GOT3 (cell line): ENCODE measurements at regions not wholly inside any gene's neighbourhood (a gene's known extent, or its start where the extent isn't known, plus 50 kb on each side); places are given as distances from the start of the nearest gene placed in this dataset.
"Not testable (repeated sequence)": the region's sequence is repeated elsewhere in the genome, so short reads cannot be mapped to it uniquely, and the experiment has no call there.

Experiments
- DNase-seq: peaks from one replicate; lab custom pipeline; 2025; ENCODE audit warnings: mixed read lengths; lab: John Stamatoyannopoulos, UW

GRCh38 chr5:6076341-6077239, 301.8 kb downstream of the MED10 start:
- no peak for DNase-seq

DNA sequence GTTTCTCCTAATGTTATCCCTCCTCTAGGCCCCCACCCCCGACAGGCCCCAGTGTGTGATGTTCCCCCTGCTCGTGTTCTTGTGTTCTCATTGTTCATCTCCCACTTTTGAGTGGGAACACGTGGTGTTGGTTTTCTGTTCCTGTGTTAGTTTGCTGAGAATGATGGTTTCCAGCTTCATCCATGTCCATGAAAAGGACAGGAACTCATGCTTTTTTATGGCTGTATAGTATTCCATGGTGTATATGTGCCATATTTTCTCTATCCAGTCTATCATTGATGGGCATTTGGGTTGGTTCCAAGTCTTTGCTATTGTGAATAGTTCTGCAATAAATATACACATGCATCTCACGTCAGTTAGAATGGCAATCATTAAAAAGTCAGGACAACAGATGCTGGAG, 305.9 kb downstream of the MED10 start:
- DNase-seq = not testable (repeated sequence)

DNA sequence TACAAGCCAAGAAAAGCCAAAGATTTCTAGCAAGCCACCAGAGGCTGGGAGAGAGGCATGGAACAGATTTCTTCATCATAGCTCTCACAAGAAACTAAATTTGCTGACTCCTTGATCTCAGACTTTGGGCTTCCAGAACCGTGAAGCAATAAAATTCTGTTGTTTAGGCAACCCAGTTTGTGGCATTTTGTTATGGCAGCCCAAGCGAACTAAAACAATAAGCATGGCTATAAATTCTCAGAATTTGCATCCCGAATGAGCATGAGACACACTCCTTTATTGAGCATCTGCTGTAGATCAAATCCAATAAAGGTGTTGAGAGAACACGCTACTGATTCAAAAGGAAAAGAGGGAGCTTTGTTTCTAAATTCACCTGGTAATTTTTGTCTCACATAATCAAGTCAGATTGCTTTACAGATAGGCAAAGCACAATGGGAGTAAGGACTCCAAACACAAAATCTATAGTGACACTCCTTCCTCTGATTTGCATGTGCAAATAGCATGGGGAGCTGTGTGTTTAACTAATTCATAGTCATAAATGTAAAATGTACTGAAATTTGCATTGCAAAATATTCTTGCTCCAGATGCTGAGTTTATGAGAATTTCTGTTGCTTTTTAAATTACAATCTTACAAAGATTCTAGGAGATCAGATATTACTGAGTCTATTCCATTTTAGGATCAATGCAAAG, 308.7 kb downstream of the MED10 start:
- no peak for DNase-seq

DNA sequence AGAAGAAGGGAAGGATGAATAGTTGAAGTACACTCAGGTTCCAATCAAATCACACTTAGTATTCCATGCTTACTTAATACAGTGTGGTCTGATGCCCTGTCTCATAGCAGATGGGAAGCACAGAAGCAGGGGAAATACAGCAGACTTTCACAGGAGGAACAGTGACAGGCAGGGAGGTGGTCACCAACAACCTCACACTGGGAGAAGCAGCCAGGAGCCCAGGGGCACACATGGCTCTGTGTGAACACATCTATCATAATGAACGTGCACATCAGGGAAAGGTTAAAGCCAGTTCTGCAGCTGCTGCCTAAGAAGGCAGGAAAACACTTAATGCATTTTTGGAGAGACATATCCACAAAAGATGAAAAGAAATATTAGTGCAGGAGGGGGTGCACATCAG, 312.3 kb downstream of the MED10 start:
- DNase-seq = no peak

DNA sequence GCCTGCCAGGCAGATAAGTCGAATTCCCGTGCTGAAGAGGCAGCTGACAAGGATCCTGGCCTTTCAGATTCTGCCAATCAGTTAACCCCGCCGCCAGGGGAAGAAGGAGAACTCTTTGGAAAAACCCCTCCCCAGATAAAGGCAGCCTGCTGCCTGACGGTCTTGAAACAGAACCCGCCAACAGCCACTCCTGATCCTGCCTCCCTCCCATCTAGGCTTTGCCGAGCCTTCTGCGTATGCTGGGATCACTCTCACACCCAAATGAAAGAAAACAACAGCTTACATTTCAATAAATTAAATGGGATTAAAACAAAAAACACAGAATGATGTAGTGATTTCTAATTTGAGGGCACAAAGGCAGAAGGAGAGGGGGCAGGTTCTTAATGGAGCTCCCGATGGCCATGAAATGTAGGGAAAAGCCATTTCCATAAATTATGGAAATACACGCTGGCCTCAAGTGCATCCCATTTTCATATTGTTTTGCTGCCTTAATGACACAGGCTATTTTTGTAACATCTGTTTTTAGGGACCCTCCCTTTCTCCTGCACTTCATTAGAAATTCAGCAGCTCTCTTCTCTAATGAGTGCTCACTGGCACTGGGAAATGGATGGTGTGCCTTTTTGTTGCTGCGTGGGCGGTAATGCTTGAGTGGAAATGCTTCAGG, 319.1 kb downstream of the MED10 start:
- DNase-seq = no peak

- DNase-seq = no peak
Measured at GRCh38 chr5:6058055-6058715, 320.2 kb downstream of the MED10 start.

- no peak for DNase-seq
Measured at GRCh38 chr5:6056280-6056679, 322.1 kb downstream of the MED10 start.

DNA sequence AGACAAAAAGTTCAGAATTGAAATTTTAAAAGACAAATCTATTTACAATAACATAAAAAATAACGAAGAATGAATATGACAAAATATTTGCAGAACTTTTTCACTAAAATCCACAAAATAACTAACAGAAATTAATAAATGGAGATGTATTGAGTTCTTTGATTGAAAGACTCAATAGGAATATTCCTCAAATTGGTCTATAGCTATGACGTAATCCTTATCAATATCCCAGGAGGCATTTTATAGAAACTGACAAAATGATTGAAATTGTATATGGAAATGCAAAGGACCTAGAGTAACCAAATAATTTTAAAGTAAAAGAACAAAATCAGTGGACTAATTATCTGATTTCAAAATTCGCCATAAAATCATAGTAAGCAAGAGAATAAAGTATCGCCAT, 328.7 kb downstream of the MED10 start:
- DNase-seq = no peak

DNA sequence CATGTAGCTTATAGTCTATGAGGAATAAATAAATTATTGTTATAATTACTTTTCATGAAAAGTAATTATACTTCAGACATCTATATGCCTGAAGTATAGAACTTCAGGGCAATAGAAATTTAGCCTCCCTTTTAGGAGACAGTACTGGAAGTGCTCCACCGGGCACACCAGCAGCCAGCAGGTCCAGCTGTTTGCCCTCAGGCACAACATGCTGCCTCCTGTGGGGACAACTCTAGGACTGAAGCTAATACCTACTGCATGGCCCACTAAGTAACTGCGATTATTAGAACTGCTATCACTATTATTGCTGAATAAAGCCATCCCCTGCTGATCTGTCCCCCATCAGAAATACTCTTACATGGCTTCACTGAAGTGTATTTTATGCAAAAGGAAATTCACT, 329.6 kb downstream of the MED10 start:
- DNase-seq = no peak

DNA sequence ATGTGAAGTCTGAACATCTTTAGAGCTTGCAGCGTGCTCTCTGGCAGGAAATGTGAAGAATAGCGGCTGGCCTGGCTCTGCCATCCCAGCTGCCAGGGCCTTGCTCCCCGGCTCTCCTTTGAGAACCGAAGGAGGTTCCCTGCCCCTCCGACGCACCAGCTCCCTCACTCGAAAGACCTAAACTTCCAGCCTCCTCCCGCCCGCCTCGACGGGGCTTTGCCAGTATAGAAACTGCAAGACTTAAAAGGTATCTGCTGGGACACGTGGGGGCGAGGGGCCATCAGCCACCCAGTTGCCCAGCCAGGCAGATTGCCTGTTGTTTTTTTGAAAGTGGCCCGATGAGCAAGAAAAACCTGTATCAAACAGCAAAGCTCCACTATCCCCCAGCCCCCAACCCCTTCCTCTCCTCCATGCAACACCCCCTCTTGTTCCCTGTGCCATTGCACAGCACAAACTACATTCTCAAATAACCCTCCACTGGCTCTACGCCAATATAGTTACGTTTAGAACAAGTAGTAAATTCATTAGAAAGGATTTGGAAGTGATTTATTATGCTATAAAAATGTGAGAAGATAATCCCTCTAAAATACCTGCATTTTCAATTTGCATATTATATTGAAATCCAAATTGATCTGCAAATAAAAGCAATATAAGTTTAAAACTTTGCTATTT, 331.9 kb downstream of the MED10 start:
- DNase-seq = no peak

GRCh38 chr5:6043491-6044310, 334.6 kb downstream of the MED10 start:
- DNase-seq = no peak

GRCh38 chr5:6041977-6042550, 336.3 kb downstream of the MED10 start:
- DNase-seq = no peak

- no peak for DNase-seq
Measured at GRCh38 chr5:6039111-6039510, 339.2 kb downstream of the MED10 start.

- DNase-seq = no peak
Measured at GRCh38 chr5:6036006-6036405, 342.3 kb downstream of the MED10 start.

DNA sequence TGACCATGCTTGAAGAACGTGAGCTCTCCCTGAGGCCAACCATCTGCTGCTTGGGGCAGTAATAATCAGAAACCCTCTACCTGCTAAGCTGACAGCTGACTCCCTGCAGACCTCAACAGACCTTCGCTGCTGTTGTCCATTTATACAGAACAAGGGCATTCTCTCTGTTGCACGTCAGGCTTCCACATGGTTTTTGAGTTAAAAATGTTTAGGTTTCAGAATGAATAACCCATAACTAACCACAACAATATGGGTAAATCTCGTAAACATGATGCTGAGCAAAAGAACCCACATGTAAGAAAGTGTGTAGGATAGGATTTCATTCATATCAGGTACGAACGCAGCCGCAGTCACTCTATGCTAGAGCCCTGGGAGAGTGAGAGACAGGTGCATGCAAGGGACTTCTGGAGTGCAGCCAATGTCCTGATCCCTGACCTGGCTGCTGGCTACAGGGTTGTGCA, 348.5 kb downstream of the MED10 start:
- DNase-seq = no peak

DNA sequence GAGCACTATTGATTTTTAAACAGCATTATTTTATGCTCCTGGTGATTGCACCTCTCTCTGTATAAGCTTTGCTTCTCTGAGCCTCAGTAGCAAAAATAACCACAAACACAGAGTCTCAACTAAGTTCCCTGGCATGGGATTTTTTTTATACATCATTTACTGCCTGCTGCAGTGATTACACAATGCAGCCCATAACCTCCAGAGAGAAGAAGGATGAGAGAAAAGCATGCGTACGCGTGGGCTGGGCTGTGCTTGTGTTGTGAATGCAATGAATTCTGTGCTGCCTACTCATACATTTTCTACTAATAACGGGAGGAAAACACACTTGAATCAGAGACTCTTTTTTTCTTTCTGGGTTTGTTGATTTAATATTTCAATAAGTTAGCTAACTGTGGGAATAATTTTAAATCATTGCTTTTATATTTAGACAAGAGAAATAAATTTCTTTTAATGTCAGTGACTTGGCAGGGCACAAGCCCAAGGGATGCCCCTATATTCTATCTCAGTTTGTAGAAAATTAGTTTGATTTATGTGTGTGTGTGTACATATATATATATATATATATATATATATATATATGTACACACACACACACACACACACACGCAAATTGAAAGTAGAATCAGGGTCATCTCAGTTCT, 351.5 kb downstream of the MED10 start:
- DNase-seq = no peak

GRCh38 chr5:6019612-6020011, 358.7 kb downstream of the MED10 start:
- DNase-seq = no peak

DNA sequence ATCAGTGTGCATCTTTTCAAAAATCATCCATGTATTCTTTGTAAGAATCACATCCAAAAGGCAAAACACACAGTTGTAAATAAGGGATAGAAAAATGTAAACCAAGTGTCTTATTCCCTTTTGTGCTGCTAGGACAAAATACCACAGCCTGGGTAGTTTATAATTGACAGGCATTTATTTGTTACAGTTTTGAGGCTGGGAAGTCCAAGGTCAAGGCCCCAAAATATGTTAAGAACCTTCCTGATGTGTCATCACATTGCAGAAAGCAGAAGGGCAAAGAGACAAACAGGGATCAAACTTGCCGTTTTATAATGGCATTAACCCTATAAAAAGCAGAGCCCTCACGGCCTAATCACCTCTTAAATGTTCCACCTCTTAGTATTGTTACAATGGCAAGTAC, 364.8 kb downstream of the MED10 start:
- no peak for DNase-seq

- DNase-seq = no peak
Measured at GRCh38 chr5:6011199-6011598, 367.1 kb downstream of the MED10 start.

DNA sequence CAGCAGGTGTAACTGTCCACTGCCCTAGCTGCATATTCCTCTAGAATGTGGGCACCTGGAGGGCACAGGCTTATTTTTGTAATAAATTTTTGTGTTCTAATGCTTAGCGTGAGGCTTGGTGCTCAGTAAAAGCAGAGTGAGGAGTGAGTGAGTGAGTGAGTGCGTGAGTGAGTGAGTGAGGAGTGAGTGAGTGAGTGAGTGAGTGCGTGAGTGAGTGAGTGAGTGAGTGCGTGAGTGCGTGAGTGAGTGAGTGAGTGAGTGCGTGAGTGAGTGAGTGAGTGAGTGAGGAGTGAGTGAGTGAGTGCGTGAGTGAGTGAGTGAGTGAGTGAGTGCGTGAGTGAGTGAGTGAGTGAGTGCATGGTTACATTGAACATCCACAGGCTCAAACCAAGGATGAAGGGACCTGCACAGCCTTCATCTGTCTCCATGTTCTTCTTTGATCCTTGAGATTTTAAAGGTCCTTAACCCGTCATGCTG, 371.5 kb downstream of the MED10 start:
- no peak for DNase-seq
